Motor neuron (in vitro differentiated cells): ENCODE measurements at regions not wholly inside any gene's neighbourhood (a gene's known extent, or its start where the extent isn't known, plus 50 kb on each side); places are given as distances from the start of the nearest gene placed in this dataset.

ENCODE experiments used
- ATAC-seq, 8 experiments: fragments of 200-7000 bp; cut with Tn5 transposase; replicated peaks in 6 of 8; 2 replicates each; pipeline ENCODE4 v1.8.0; 2021; ENCODE audit warnings: mild to moderate bottlenecking in 8 of 8, moderate library complexity in 8 of 8
- H3K27ac ChIP-seq, 2 donors: fragments of 250-450 bp; sonication (Bioruptor Pico); 2 replicates each; pipeline ENCODE4 v1.9.0; 2021; ENCODE audit warnings: antibody characterized with exemption in 2 of 2, mild to moderate bottlenecking in 2 of 2, moderate library complexity in 1 of 2
- H3K4me1 ChIP-seq, 2 donors: fragments of 250-450 bp; sonication (Bioruptor Pico); replicated peaks in 1 of 2; 2 replicates each; pipeline ENCODE4 v1.6.1; 2021; ENCODE audit warnings: antibody characterized with exemption in 2 of 2, mild to moderate bottlenecking in 2 of 2, moderate library complexity in 1 of 2
- H3K4me3 ChIP-seq, 5 donors: fragments of 250-450 bp; sonication (Bioruptor Pico); 2 replicates each; pipeline ENCODE4 v1.9.0; 2021; ENCODE audit warnings: antibody characterized with exemption in 5 of 5, mild to moderate bottlenecking in 5 of 5, moderate library complexity in 4 of 5
- WGBS, 10 experiments: fragments of 450-650 bp; shearing (Covaris generic); methylation state at CpG; one replicate each; pipeline ENCODE4 v1.0.0; 2022; 5-methylcytosine and 5-hydroxymethylcytosine counted together
- in situ Hi-C, 9 experiments: fragments of 400-800 bp; cut with MboI; loops; one replicate each; pipeline ENCODE4 v1.15.0; 2021; ENCODE audit warnings: low sequenced_read_pairs in 9 of 9, low pct_unique_long_range_greater_than_20kb in 2 of 9; ENCODE audit not compliant: unreplicated experiment in 9 of 9

DNA sequence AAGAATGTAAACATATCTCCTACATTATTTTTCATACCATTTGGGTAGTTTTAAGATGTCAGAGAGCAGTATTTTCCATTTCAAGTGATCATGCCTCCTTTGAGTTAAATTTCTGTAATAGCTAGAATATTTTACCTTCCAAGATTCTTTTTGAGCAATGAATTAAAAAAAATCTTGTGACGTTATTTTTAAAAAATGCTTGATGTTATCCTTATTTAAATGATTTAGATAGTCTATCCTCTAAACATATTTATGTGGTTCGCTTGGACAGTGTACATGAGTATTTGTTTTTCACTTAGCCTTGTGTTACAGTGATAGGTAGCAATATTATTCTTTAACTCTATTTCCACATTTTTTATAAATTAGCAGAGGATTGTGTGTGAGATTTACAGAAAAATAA is 639.2 kb upstream of the CDH2 start:
- ATAC-seq: no peak
- Histone ChIP-seq H3K4me1 (no peaks in the 10 kb centered on the region), H3K4me3 (no peak overlapping the region), H3K27ac (no peak overlapping the region)
- 13 to 100% (median 81%) methylated on average over 2 of the region's 2 CpGs; no CpG with 5 or more reads in 1 of the 10 experiments for WGBS, 10 experiments
- in situ Hi-C loops: no loop called here

DNA sequence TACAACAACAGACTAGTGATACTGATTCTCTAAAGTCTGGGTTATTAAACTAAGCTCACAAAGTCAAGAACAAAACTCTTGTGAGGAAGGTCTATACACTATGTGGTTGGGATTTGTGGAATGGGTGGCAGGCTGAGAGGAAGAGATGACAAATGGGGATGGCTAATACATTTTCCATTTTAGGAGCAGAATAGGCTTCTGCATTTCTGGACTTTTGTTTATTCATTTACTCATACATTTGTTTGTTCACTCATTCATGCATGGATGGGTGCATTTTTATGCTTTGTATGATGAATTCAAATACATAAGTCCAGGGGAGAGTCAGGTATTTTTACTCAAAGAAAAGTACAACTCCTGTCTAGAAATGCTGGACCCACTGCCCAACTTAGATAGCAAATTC is 637.4 kb upstream of the CDH2 start:
- H3K4me1 ChIP-seq: no peaks in the 10 kb centered on the region
- no peak overlapping the region for H3K27ac ChIP-seq
- no peak overlapping the region for H3K4me3 ChIP-seq
- ATAC-seq: no peak
- in situ Hi-C loops: no loop called here

DNA sequence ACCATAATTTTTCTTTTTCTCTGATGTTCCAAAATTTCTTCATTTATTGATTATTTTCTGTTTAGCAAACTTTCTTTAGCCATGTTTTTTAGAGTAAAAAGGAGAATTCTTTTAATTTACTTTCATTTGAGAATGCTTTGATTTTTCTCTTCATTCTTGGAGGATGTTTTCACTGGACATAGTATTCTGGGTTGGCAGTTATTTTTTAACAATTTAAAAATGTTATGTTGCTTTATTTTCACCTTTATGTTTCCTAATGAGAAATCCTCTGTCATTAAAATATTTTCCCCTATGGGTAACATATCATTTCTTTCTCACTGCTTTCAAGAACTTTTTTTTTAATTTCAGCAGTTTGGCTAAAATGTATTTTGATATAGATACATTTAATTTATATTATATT is 631.4 kb upstream of the CDH2 start:
- in situ Hi-C loops: no loop called here
- no peak for ATAC-seq
- H3K4me1 ChIP-seq: no peaks in the 10 kb centered on the region
- no peak overlapping the region for H3K27ac ChIP-seq
- H3K4me3 ChIP-seq: no peak overlapping the region

DNA sequence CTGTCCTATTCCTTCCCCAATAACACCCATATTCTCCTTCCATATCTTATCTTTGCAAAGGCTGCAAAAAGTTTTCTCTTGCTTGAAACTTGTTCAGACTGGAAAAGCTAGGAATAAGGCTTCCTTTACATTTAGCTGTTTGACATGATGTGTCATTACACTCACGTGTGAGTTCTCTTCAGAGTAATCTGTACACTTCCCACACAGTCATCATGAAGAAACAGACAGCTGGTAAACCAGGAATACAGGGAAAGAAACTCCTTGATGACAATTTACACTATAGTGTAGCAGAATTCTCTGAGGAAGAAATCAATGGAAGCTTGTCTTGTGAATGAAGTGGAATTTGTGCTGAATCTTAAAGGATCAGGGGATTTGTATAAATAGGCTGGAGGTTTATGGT is 628.6 kb upstream of the CDH2 start:
- no peak for ATAC-seq
- in situ Hi-C loops: no loop called here
- 36 to 100% (median 75%) methylated on average over 1 of the region's 1 CpG; no CpG with 5 or more reads in 5 of the 10 experiments for WGBS, 10 experiments
- Histone ChIP-seq H3K4me3 (no peak overlapping the region), H3K27ac (no peak overlapping the region), H3K4me1 (no peaks in the 10 kb centered on the region)

DNA sequence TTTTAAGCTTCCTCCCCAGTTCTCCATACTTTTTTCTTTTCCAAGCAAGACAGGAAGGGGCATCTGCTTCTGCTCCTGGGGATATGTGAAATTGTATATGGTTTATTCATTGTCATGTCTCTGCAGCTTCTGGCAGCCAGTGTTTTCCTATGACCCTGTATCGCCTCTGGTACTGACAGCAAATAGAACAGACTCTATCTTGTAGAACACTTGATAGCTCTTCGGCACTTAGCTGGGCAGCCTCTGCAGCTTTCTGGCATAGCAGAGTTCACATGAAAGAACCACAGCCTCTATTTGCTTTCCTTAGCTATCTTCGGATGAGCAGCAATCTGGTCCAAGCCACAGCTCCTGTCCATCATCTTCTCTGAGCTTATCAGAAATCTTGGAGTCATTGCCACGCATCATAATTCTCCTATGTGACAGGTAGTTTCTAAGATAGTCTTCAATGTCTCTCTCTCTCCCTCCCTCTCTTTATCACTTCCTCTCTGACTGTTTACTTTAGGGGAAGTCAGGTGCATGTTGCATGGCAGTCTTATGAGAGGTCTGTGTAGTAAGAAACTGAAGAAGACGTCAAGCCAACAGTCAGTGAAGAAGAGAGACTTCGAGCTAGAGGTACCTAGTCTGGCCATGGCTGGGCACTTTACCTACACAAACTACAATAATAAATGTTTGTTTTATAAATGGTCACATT is 627.7 kb upstream of the CDH2 start:
- H3K4me1 ChIP-seq: no peaks in the 10 kb centered on the region
- no peak for ATAC-seq
- in situ Hi-C loops: no loop called here
- no peak overlapping the region for H3K4me3 ChIP-seq
- WGBS, 10 experiments: 14 to 100% (median 78%) methylated on average over 1 to 4 of the region's 6 CpGs; no CpG with 5 or more reads in 2 of the 10 experiments
- no peak overlapping the region for H3K27ac ChIP-seq

DNA sequence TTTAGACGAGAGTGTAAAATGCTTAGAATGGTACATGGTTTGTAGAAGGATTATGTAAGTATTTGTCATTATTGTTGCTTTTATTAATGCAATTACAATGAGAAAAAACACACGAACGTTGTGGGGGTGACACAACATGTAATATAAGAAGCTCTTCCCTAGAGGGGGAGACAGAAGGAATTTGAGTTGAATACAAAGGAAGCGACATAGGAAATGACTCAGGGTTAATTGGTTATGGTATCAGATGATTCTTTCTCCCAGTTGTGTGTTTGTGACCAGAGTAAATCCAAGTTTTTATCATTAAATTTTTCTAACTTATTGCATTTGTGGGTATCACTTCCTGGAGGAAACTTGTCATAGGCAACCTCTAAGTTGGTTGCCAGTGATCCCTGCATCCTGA is 625.6 kb upstream of the CDH2 start:
- no peak overlapping the region for H3K27ac ChIP-seq
- no peaks in the 10 kb centered on the region for H3K4me1 ChIP-seq
- ATAC-seq: no peak
- 0 to 100% (median 74%) methylated on average over 1 to 4 of the region's 4 CpGs; no CpG with 5 or more reads in 1 of the 10 experiments for WGBS, 10 experiments
- H3K4me3 ChIP-seq: no peak overlapping the region
- in situ Hi-C loops: no loop called here

DNA sequence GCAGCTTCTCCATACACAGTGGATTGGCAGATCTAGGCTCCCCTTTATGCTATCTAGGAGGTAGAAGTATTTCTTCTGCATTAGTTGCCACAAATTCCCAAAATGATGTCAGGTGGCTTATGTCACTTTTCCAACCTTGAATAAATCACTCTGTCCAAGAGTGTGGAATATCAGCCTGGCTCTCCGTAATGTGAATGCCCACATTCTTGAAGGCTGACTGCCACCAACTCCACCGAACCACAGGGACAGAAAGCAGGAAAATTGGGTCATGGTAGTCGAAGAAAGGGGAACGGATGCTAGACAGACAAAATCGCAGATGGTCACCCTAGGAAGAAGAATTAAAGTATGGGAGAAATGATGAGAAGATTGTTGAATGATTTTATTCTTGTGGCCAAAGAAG is 624.9 kb upstream of the CDH2 start:
- H3K4me1 ChIP-seq: no peaks in the 10 kb centered on the region
- H3K4me3 ChIP-seq: no peak overlapping the region
- WGBS, 10 experiments: 0 to 100% (median 88%) methylated on average over 1 to 5 of the region's 5 CpGs; no CpG with 5 or more reads in 3 of the 10 experiments
- in situ Hi-C loops: no loop called here
- no peak overlapping the region for H3K27ac ChIP-seq
- ATAC-seq: no peak

DNA sequence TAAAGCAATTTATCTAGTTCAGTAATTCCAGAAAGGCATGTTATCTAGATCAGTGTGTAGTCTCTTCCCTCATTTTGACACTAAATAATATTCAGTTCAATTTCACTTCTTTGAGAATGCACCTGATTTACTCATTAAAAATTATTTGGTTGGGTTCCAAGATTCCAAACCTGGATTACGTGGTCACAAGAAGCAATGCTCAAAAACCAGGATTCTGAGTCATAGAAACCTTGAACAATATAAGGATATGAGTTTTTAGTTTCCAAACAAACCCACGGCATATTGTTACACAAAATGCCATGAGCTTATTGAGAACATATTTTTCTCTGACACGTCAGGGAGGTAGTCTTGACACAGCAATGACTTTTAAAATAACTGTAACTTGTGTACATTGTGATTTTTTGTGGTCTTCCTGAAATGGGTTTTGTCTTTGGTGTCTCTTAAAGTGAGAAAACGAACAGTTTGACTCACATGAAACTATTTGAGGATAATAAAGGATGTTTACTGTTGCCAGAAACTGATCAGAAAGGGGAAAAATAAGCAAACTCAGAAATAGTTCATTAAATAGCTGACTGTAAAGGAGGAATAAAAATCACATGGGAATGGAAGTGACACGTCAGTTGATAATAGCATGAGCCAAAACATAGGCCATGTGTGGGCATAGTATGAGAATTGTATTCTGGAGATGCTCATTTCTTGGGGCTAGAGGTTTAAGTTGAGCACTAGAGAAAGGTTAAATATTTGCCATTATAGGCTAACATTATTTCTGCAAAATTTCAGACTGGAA is 617.7 kb upstream of the CDH2 start:
- in situ Hi-C loops: no loop called here
- WGBS, 10 experiments: 9 to 100% (median 81%) methylated on average over 1 to 5 of the region's 5 CpGs
- no peak for ATAC-seq
- Histone ChIP-seq H3K4me3 (no peak overlapping the region), H3K27ac (no peak overlapping the region), H3K4me1 (peaks cover 2 to 3% of the 10 kb centered on the region in 2 donors)

DNA sequence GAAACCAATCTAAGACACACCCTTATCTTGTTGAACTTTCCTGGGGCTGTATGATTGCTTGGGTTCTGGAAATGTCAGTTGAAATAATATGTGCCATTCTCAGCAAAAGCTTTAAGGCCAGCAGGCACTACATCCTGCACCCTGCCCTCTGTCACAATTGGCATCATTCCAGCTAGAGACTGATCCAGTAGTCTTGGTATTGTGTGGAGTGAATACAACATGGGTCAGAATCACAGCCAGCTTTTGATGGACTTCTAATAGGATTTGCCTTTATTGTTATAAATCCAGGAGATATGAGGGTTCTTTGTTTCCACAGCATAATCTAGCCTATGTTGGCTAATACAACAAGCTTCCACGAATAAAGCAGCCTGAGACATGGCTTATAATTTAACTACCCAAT is 617.0 kb upstream of the CDH2 start:
- whole genome bisulfite sequencing, 10 experiments: 0 to 100% (median 80%) methylated on average over 1 of the region's 1 CpG; no CpG with 5 or more reads in 5 of the 10 experiments
- no peak overlapping the region for H3K4me3 ChIP-seq
- H3K27ac ChIP-seq: no peak overlapping the region
- H3K4me1 ChIP-seq: peaks cover 2 to 3% of the 10 kb centered on the region in 2 donors
- in situ Hi-C loops: no loop called here
- peak in 2 of 8 experiments; percentile 38 to 64 for ATAC-seq

DNA sequence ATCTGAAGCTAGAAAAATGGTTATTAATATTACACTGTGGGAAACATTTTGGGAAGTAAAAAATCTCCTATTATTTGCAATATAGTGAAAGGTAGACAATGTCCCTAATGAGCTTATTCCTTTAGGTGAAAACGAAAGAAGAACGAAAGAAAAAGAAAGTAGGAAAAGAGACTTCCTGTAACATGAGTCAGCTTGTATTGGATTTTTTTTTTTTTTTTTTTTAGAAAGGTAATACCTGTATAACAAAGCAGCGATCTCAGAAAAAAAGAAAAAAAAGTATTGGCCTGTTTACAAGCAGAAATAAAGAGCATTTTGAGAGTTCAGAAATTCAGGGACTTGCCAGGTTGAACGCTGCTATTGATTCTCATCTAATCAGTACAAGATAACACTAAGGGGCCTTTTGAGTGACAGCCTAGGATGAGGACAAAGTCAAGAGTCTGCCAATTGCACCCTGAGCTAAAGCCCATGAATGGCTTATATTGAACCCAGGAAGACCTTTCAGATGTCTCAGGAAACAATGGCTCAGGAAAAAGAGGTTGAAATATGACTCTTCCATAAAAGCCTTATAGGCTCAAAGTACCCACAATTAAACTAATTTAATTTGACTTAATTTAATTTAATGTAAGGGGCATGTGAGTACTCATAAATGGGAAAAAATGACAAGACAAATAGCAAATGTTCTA is 615.6 kb upstream of the CDH2 start:
- Histone ChIP-seq H3K4me3 (no peak overlapping the region), H3K4me1 (peaks cover 2 to 3% of the 10 kb centered on the region in 2 donors), H3K27ac (no peak overlapping the region)
- in situ Hi-C loops: no loop called here
- WGBS, 10 experiments: 11 to 98% (median 84%) methylated on average over 2 to 4 of the region's 4 CpGs
- no peak for ATAC-seq

DNA sequence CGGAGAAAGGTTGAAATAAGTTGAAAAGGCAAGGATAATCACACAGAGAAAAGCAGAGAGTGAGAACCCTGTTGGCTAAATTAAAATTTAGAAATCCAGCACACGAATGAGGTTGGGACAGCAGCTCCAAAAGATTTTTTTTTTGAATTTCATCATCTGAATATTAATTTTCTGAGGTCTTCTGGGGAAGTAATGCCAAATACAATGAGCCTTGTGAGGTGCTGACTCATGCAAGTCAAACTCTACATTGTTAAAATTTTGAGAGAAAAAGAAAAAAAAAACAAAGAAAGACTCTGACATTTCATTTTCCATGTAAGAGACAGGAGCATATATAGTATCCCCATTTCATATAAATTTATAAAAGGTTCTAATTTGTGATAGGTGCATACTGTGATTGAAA is 614.2 kb upstream of the CDH2 start:
- no peak for ATAC-seq
- in situ Hi-C loops: no loop called here

DNA sequence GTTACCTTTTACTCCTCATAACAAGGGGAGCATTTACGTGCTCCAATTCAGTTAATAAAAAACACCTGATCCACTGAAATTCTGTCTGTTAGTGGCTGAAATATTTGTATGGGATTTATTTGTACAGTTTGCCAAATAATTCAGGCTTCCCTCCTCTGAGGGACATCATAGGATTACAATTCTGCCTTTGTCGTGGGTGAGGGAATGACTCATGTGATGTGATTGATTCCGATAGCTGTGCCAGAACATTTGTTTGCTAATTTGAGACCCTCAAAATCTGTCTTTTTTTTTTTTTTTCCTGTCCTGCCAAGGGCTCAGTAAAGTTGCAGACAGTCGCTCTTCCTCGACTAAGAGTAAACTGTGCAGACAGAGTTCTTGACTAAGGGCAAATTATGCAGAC is 612.6 kb upstream of the CDH2 start:
- 10 to 100% (median 59%) methylated on average over 1 to 5 of the region's 5 CpGs; no CpG with 5 or more reads in 1 of the 10 experiments for WGBS, 10 experiments
- H3K4me1 ChIP-seq: peaks cover 2 to 3% of the 10 kb centered on the region in 2 donors
- in situ Hi-C loops: no loop called here
- H3K4me3 ChIP-seq: no peak overlapping the region
- peak in 3 of 8 experiments; percentile 33 to 55 (median 35) for ATAC-seq
- H3K27ac ChIP-seq: no peak overlapping the region

More for the DNA sequence above, 614.2 kb upstream of the CDH2 start:
- WGBS, 10 experiments: 0 to 100% (median 64%) methylated on average over 1 to 2 of the region's 2 CpGs
- no peak overlapping the region for H3K27ac ChIP-seq
- no peak overlapping the region for H3K4me3 ChIP-seq
- peaks cover 2 to 3% of the 10 kb centered on the region in 2 donors for H3K4me1 ChIP-seq

DNA sequence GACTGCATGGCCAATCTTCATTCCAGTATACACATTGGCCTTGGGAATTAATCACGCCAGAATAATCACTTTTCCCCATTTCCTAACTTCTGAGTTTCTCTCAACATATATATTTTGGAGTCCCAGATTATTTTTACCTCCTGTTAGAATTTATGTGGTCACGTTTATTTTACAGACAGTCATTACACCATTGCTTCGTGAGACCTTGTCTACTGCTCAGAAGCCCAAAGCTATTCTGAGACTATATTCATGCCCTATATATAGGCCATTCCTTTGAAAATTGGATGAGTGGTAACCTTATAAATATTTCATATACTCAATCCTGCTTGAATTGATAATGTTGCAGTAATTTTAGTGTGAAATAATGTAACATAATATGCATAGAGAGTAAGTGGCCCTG is 610.0 kb upstream of the CDH2 start:
- H3K27ac ChIP-seq: no peak overlapping the region
- no peak for ATAC-seq
- in situ Hi-C loops: no loop called here
- peaks cover 2 to 3% of the 10 kb centered on the region in 2 donors for H3K4me1 ChIP-seq
- 0 to 69% (median 52%) methylated on average over 3 of the region's 3 CpGs for WGBS, 10 experiments
- H3K4me3 ChIP-seq: no peak overlapping the region
